Thyroid gland (tissue), 4 donors: ENCODE measurements at regions not wholly inside any gene's neighbourhood (a gene's known extent, or its start where the extent isn't known, plus 50 kb on each side); places are given as distances from the start of the nearest gene placed in this dataset.
A peak's percentile ranks its signal among the peaks of the same experiment; 100 is the strongest.

Experiments
- DNase-seq, 2 donors: peaks; one replicate each; pipeline ENCODE4 v3.0.0-alpha.2; 2019
- H3K27ac ChIP-seq, 3 donors: fragments of 200-600 bp; sonication (generic); 1 replicate in 2 of 3; 2 replicates in 1 of 3; pipeline ENCODE4 v1.5.1; 2016 to 2019; ENCODE audit warnings: mild to moderate bottlenecking in 1 of 3, moderate library complexity in 1 of 3
- H3K27me3 ChIP-seq: fragments of 200-600 bp; sonication (generic); one replicate; pipeline ENCODE4 v1.5.1; 2019
- H3K36me3 ChIP-seq, 2 donors: fragments of 200-600 bp; sonication (generic); one replicate each; pipeline ENCODE4 v1.5.1; 2016 to 2019
- H3K4me1 ChIP-seq, 2 donors: fragments of 200-600 bp; sonication (generic); one replicate each; pipeline ENCODE4 v1.5.1; 2017 to 2019
- H3K4me3 ChIP-seq, 3 donors: fragments of 200-600 bp; sonication (generic); replicated peaks in 1 of 3; 1 replicate in 2 of 3; 2 replicates in 1 of 3; pipeline ENCODE4 v1.5.1; 2016; ENCODE audit warnings: mild to moderate bottlenecking in 1 of 3
- H3K9me3 ChIP-seq: fragments of 200-600 bp; sonication (generic); one replicate; pipeline ENCODE4 v1.5.1; 2017
- POLR2A ChIP-seq, 2 donors: fragments of 450-650 bp; IDR thresholded peaks; one replicate each; pipeline ENCODE4 v1.6.1; 2017; ENCODE audit warnings: antibody characterized with exemption in 2 of 2, mild to moderate bottlenecking in 2 of 2, moderate library complexity in 1 of 2
- WGBS, 2 donors: methylation state at CpG; one replicate each; pipeline ENCODE4 v1.1.5; 2017; 5-methylcytosine and 5-hydroxymethylcytosine counted together
- intact Hi-C: fragments of 100-400 bp; cut with DNase I; formaldehyde crosslinking; loops from one replicate; pipeline ENCODE4 v1.15.1; 2023
- TF ChIP-seq, protein P1 (sequence below), 6 experiments: fragments of 200-600 bp in 3 of 6; fragments of 450-650 bp in 3 of 6; sonication (generic) in 3 of 6; IDR thresholded peaks; one replicate each; pipeline ENCODE4 v1.5.1; 2016 to 2019; ENCODE audit warnings: antibody characterized with exemption in 6 of 6, mild to moderate bottlenecking in 2 of 6, inconsistent platforms in 1 of 6, moderate library complexity in 1 of 6

- WGBS, 2 donors = 87% methylated on average over 4 of the region's 4 CpGs
- TF ChIP-seq, protein P1, sequence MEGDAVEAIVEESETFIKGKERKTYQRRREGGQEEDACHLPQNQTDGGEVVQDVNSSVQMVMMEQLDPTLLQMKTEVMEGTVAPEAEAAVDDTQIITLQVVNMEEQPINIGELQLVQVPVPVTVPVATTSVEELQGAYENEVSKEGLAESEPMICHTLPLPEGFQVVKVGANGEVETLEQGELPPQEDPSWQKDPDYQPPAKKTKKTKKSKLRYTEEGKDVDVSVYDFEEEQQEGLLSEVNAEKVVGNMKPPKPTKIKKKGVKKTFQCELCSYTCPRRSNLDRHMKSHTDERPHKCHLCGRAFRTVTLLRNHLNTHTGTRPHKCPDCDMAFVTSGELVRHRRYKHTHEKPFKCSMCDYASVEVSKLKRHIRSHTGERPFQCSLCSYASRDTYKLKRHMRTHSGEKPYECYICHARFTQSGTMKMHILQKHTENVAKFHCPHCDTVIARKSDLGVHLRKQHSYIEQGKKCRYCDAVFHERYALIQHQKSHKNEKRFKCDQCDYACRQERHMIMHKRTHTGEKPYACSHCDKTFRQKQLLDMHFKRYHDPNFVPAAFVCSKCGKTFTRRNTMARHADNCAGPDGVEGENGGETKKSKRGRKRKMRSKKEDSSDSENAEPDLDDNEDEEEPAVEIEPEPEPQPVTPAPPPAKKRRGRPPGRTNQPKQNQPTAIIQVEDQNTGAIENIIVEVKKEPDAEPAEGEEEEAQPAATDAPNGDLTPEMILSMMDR (IDR thresholded peaks at IDR 0.05) = no peak
- TF ChIP-seq POLR2A (IDR thresholded peaks at IDR 0.05) = no peak
- Histone ChIP-seq H3K4me3 (no peak overlapping the region), H3K4me1 (peaks cover 3 to 6% of the 10 kb centered on the region in 2 donors), H3K27me3 (no peaks in the 10 kb centered on the region), H3K9me3 (no peaks in the 10 kb centered on the region), H3K27ac (no peak overlapping the region), H3K36me3 (no peaks in the 10 kb centered on the region)
- intact Hi-C loops = no loop called here
- no peak for DNase-seq
These were observed 401.6 kb downstream of the COG6 start for GRCh38 chr13:40056898-40057619.

DNA sequence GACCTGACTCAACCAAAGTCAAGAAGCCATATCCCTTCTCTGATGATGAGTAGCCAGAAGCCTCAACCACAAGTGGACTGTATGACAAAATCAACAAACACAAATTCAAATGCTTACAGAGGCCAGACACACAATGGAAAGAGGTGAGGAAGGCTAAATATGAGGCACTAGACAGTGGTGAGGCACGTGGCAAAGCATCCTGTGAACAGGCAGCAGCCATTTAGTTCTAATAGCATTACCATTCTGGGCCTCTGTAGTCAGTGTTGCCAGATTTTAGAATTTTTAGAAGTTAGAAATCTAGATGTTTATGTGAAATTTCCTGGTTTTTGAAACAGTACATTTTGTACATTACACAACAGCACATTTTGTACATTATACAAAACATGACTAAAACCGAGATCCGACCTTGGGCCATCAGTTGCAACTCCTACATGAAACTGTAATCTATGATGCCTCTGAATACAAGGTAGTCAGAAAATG lies 403.3 kb downstream of the COG6 start:
- peaks cover 3 to 6% of the 10 kb centered on the region in 2 donors for H3K4me1 ChIP-seq
- no peaks in the 10 kb centered on the region for H3K27me3 ChIP-seq
- H3K27ac ChIP-seq = no peak overlapping the region
- intact Hi-C loops = no loop called here
- H3K9me3 ChIP-seq = no peaks in the 10 kb centered on the region
- no peak for TF ChIP-seq POLR2A (IDR thresholded peaks at IDR 0.05)
- TF ChIP-seq, protein P1 (IDR thresholded peaks at IDR 0.05) = no peak
- no peaks in the 10 kb centered on the region for H3K36me3 ChIP-seq
- WGBS, 2 donors = 94 to 98% methylated on average over 3 of the region's 3 CpGs
- no peak overlapping the region for H3K4me3 ChIP-seq
- no peak for DNase-seq

DNA sequence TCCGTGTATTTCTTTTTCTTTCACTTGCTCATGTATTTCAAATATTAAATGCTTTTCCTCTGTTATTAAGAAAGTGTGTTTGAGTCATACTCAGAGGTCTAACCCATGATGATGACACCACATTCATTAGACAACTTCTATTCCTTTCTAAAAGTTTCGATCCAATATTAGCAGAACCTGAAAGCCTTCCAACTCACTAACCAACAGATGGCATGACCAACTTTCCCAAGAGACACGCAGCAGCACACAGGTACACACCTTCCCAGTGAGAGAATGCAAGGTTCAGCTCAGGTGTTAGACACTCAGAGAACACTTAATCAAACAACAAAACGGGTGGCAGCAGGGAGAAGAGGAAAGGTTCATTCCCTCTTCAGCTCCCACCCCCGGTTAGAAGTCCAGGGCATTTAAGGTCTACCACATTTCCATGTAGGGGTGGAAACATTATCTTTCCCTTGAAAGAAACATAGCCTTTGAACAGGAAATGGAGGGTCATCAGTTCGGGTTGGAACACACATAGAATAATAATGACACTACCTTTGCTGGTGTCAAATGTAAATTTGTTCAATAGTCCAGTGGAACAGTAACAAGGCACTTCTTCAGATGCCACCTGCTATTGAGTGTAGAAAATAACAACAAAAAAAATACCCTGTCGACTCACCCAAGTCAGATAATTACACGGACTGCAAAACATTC lies 404.2 kb downstream of the COG6 start:
- H3K36me3 ChIP-seq = no peaks in the 10 kb centered on the region
- TF ChIP-seq, protein P1 (IDR thresholded peaks at IDR 0.05) = no peak
- no peak for TF ChIP-seq POLR2A (IDR thresholded peaks at IDR 0.05)
- no peaks in the 10 kb centered on the region for H3K27me3 ChIP-seq
- 59 to 64% methylated on average over 8 of the region's 8 CpGs for WGBS, 2 donors
- peak in 1 of 2 donors; percentile 10 for DNase-seq
- no peak overlapping the region for H3K4me3 ChIP-seq
- intact Hi-C loops = no loop called here
- H3K4me1 ChIP-seq = peaks cover 3 to 6% of the 10 kb centered on the region in 2 donors
- no peak overlapping the region for H3K27ac ChIP-seq
- no peaks in the 10 kb centered on the region for H3K9me3 ChIP-seq

- DNase-seq = peak; percentile 57 to 67
- 75 to 84% methylated on average over 4 of the region's 4 CpGs for WGBS, 2 donors
- intact Hi-C loops = no loop called here
- Histone ChIP-seq H3K9me3 (no peaks in the 10 kb centered on the region), H3K27me3 (no peaks in the 10 kb centered on the region), H3K4me1 (peaks cover 3 to 6% of the 10 kb centered on the region in 2 donors), H3K36me3 (no peaks in the 10 kb centered on the region), H3K27ac (no peak overlapping the region), H3K4me3 (no peak overlapping the region)
- TF ChIP-seq, protein P1 (IDR thresholded peaks at IDR 0.05) = no peak
- TF ChIP-seq POLR2A (IDR thresholded peaks at IDR 0.05) = no peak
These were observed 405.0 kb downstream of the COG6 start for GRCh38 chr13:40060296-40061007.
